ENCODE measurements at regions not wholly inside any gene's neighbourhood (a gene's known extent, or its start where the extent isn't known, plus 50 kb on each side); places are given as distances from the start of the nearest gene placed in this dataset.

- H3K9ac ChIP-seq (replicated peaks; ENCODE audit: extremely low read depth, insufficient read depth, low read length), result no peak overlapping the region
- H4K20me1 ChIP-seq (replicated peaks; ENCODE audit: control insufficient read depth, extremely low read depth, insufficient read depth, low read length), result no peaks in the 10 kb centered on the region
- no peak for FAIRE-seq
- no peak overlapping the region for H3K4me2 ChIP-seq (ENCODE audit: insufficient read depth, low read length)
- no peak overlapping the region for H3K27ac ChIP-seq (ENCODE audit: insufficient read depth, low read depth, low read length)
- intact Hi-C loops (cut with micrococcal nuclease), result no loop called here
- no peak for DNase-seq (ENCODE audit: low read depth, low spot score)
- dilution Hi-C loops (cut with MboI; ENCODE audit: extremely low pct_ligation_motif_present, low sequenced_read_pairs), result no loop called here
- TF ChIP-seq GATA2 (IDR thresholded peaks at IDR 0.05; ENCODE audit: insufficient read depth, insufficient read length, low read depth, low read length), result no peak
- TF ChIP-seq JUN (IDR thresholded peaks at IDR 0.05; ENCODE audit: borderline replicate concordance, insufficient read depth, insufficient read length, low read depth), result no peak
- TF ChIP-seq MAX (IDR thresholded peaks at IDR 0.05; ENCODE audit: insufficient read depth, insufficient read length), result no peak
- TF ChIP-seq EZH2 (IDR thresholded peaks at IDR 0.05; ENCODE audit: borderline replicate concordance, low read depth, low read length, severe bottlenecking), result no peak
- TF ChIP-seq POLR2A (IDR thresholded peaks at IDR 0.05; ENCODE audit: low read depth, low read length), result no peak
- TF ChIP-seq FOS (IDR thresholded peaks at IDR 0.05; ENCODE audit: borderline replicate concordance, insufficient read depth, low read length), result no peak
- no peaks in the 10 kb centered on the region for H3K79me2 ChIP-seq (ENCODE audit: control insufficient read depth, insufficient read depth, low read length)
- ChIA-PET CTCF (no interaction called here), POLR2A (no interaction called here)
- no TSS peak for BruUV-seq (replicated peaks)
- H3K9me1 ChIP-seq (replicated peaks; ENCODE audit: control insufficient read depth, extremely low read depth, insufficient read depth, low read length), result no peaks in the 10 kb centered on the region
- no peaks in the 10 kb centered on the region for H3K4me1 ChIP-seq (ENCODE audit: control insufficient read depth, extremely low read depth, insufficient read depth, low read length)
- no peaks in the 10 kb centered on the region for H3K9me3 ChIP-seq (replicated peaks; ENCODE audit: control insufficient read depth, insufficient read depth, low read length)
- H2AFZ ChIP-seq (ENCODE audit: low read depth, low read length), result no peak overlapping the region
- H3K27me3 ChIP-seq (ENCODE audit: control insufficient read depth in 2 of 2, insufficient read depth in 2 of 2, low read length in 2 of 2), result no peaks in the 10 kb centered on the region
- H3K36me3 ChIP-seq (ENCODE audit: control insufficient read depth in 2 of 2, extremely low read depth in 1 of 2, insufficient read depth in 2 of 2, low read length in 2 of 2), result no peaks in the 10 kb centered on the region
- no peak overlapping the region for H3K4me3 ChIP-seq (replicated peaks in 1 of 3; ENCODE audit: insufficient read depth in 1 of 3, low read depth in 1 of 3, low read length in 3 of 3)
Measured at GRCh38 chrX:84690228-84690627, 188.0 kb upstream of the HDX start.

- TF ChIP-seq CTCF (IDR thresholded peaks at IDR 0.05; ENCODE audit: extremely low read depth in 1 of 2, insufficient read depth in 1 of 2, low read depth in 1 of 2, low read length in 2 of 2) (no peak), MYC (IDR thresholded peaks at IDR 0.05; ENCODE audit: low read depth, low read length) (no peak), POLR2AphosphoS5 (IDR thresholded peaks at IDR 0.05; ENCODE audit: insufficient read depth, low read depth, low read length) (no peak), EZH2 (IDR thresholded peaks at IDR 0.05; ENCODE audit: borderline replicate concordance, low read depth, low read length, severe bottlenecking) (no peak), JUN (IDR thresholded peaks at IDR 0.05; ENCODE audit: borderline replicate concordance, insufficient read depth, insufficient read length, low read depth) (no peak), POLR2A (IDR thresholded peaks at IDR 0.05; ENCODE audit: low read depth, low read length) (no peak), FOS (IDR thresholded peaks at IDR 0.05; ENCODE audit: borderline replicate concordance, insufficient read depth, low read length) (no peak), GATA2 (IDR thresholded peaks at IDR 0.05; ENCODE audit: insufficient read depth, insufficient read length, low read depth, low read length) (no peak), MAX (IDR thresholded peaks at IDR 0.05; ENCODE audit: insufficient read depth, insufficient read length) (no peak)
- H3K4me3 ChIP-seq (replicated peaks in 1 of 3; ENCODE audit: insufficient read depth in 1 of 3, low read depth in 1 of 3, low read length in 3 of 3), result no peak overlapping the region
- no TSS peak for BruUV-seq (replicated peaks)
- no peak overlapping the region for H3K27ac ChIP-seq (ENCODE audit: insufficient read depth, low read depth, low read length)
- no peaks in the 10 kb centered on the region for H3K36me3 ChIP-seq (ENCODE audit: control insufficient read depth in 2 of 2, extremely low read depth in 1 of 2, insufficient read depth in 2 of 2, low read length in 2 of 2)
- H3K9ac ChIP-seq (replicated peaks; ENCODE audit: extremely low read depth, insufficient read depth, low read length), result no peak overlapping the region
- POLR2A ChIA-PET, result no interaction called here
- intact Hi-C loops (cut with micrococcal nuclease) (no loop called here), dilution Hi-C loops (cut with MboI; ENCODE audit: extremely low pct_ligation_motif_present, low sequenced_read_pairs) (no loop called here)
- FAIRE-seq, result no peak
- H3K27me3 ChIP-seq (ENCODE audit: control insufficient read depth in 2 of 2, insufficient read depth in 2 of 2, low read length in 2 of 2), result no peaks in the 10 kb centered on the region
- CTCF ChIA-PET, result no interaction called here
- H3K9me3 ChIP-seq (replicated peaks; ENCODE audit: control insufficient read depth, insufficient read depth, low read length), result no peaks in the 10 kb centered on the region
- H4K20me1 ChIP-seq (replicated peaks; ENCODE audit: control insufficient read depth, extremely low read depth, insufficient read depth, low read length), result no peaks in the 10 kb centered on the region
- no peaks in the 10 kb centered on the region for H3K4me1 ChIP-seq (ENCODE audit: control insufficient read depth, extremely low read depth, insufficient read depth, low read length)
- no peaks in the 10 kb centered on the region for H3K79me2 ChIP-seq (ENCODE audit: control insufficient read depth, insufficient read depth, low read length)
- H3K9me1 ChIP-seq (replicated peaks; ENCODE audit: control insufficient read depth, extremely low read depth, insufficient read depth, low read length), result no peaks in the 10 kb centered on the region
- H3K4me2 ChIP-seq (ENCODE audit: insufficient read depth, low read length), result no peak overlapping the region
- no peak for DNase-seq (ENCODE audit: low read depth, low spot score)
- H2AFZ ChIP-seq (ENCODE audit: low read depth, low read length), result no peak overlapping the region
Measured at GRCh38 chrX:84709987-84710386, 207.7 kb upstream of the HDX start.

Data from endothelial cell of umbilical vein (primary cell).